CD4-positive, alpha-beta T cell treated with Interleukin-1 beta for 1 hour (primary cell): ENCODE measurements at regions not wholly inside any gene's neighbourhood (a gene's known extent, or its start where the extent isn't known, plus 50 kb on each side); places are given as distances from the start of the nearest gene placed in this dataset.

Experiments
- DNase-seq, 2 donors: peaks; one replicate each; pipeline ENCODE4 v3.0.0-alpha.2; 2020 to 2022

GRCh38 chr11:135075740-135076139 lies 663.7 kb upstream of the B3GAT1 start:
- peak; percentile 49 to 56 for DNase-seq

GRCh38 chr11:135074397-135074998 lies 662.5 kb upstream of the B3GAT1 start:
- DNase-seq, result no peak

- no peak for DNase-seq
Observed at GRCh38 chr11:135073870-135074269, 661.8 kb upstream of the B3GAT1 start.

- no peak for DNase-seq
Observed at GRCh38 chr11:135073381-135073780, 661.3 kb upstream of the B3GAT1 start.

GRCh38 chr11:135069890-135070289 lies 657.8 kb upstream of the B3GAT1 start:
- no peak for DNase-seq

GRCh38 chr11:135069063-135069462 lies 657.0 kb upstream of the B3GAT1 start:
- no peak for DNase-seq

GRCh38 chr11:135062994-135063393 lies 651.0 kb upstream of the B3GAT1 start:
- no peak for DNase-seq

GRCh38 chr11:135061166-135061565 lies 649.1 kb upstream of the B3GAT1 start:
- DNase-seq, result no peak

- DNase-seq, result no peak
Observed at GRCh38 chr11:135046986-135047385, 634.9 kb upstream of the B3GAT1 start.

GRCh38 chr11:135046556-135046955 lies 634.5 kb upstream of the B3GAT1 start:
- no peak for DNase-seq

- DNase-seq, result no peak
Observed at GRCh38 chr11:135043434-135043833, 631.4 kb upstream of the B3GAT1 start.

- DNase-seq, result no peak
Observed at GRCh38 chr11:135037828-135038227, 625.8 kb upstream of the B3GAT1 start.

GRCh38 chr11:135036488-135037297 lies 624.7 kb upstream of the B3GAT1 start:
- DNase-seq, result no peak

GRCh38 chr11:135035282-135035681 lies 623.2 kb upstream of the B3GAT1 start:
- DNase-seq, result no peak

- no peak for DNase-seq
Observed at GRCh38 chr11:135033540-135033939, 621.5 kb upstream of the B3GAT1 start.

GRCh38 chr11:135031205-135031989 lies 619.4 kb upstream of the B3GAT1 start:
- no peak for DNase-seq

GRCh38 chr11:135027461-135027860 lies 615.4 kb upstream of the B3GAT1 start:
- DNase-seq, result no peak

- DNase-seq, result no peak
Observed at GRCh38 chr11:135023499-135023898, 611.5 kb upstream of the B3GAT1 start.

- DNase-seq, result no peak
Observed at GRCh38 chr11:135022454-135022853, 610.4 kb upstream of the B3GAT1 start.

- no peak for DNase-seq
Observed at GRCh38 chr11:135019899-135020298, 607.9 kb upstream of the B3GAT1 start.

GRCh38 chr11:135019343-135019871 lies 607.4 kb upstream of the B3GAT1 start:
- no peak for DNase-seq

- no peak for DNase-seq
Observed at GRCh38 chr11:135017296-135017695, 605.3 kb upstream of the B3GAT1 start.

- DNase-seq, result no peak
Observed at GRCh38 chr11:135015966-135016365, 603.9 kb upstream of the B3GAT1 start.
